Lung (tissue), 11 donors: ENCODE measurements at regions not wholly inside any gene's neighbourhood (a gene's known extent, or its start where the extent isn't known, plus 50 kb on each side); places are given as distances from the start of the nearest gene placed in this dataset.

Source experiments
- ATAC-seq: fragments of 200-7000 bp; cut with Tn5 transposase; one replicate; pipeline ENCODE4 v1.9.1; 2020; ENCODE audit warnings: moderate number of reproducible peaks; ENCODE audit not compliant: insufficient read depth, low FRiP score
- DNase-seq, 3 donors: peaks; one replicate each; pipeline ENCODE4 v3.0.0-alpha.2; 2013 to 2017
- H3K27ac ChIP-seq, 2 donors: one replicate each; pipeline ENCODE4 v1.5.1; 2013; ENCODE audit warnings: mild to moderate bottlenecking in 2 of 2, moderate library complexity in 2 of 2, control low read depth in 1 of 2, inconsistent platforms in 1 of 2, low read depth in 1 of 2, low read length in 1 of 2
- H3K27me3 ChIP-seq, 3 donors: one replicate each; pipeline ENCODE4 v1.5.1; 2013; ENCODE audit warnings: low read length in 2 of 3; ENCODE audit not compliant: control insufficient read depth in 3 of 3, insufficient read depth in 3 of 3
- H3K36me3 ChIP-seq, 4 donors: one replicate each; pipeline ENCODE4 v1.5.1; 2013; ENCODE audit warnings: low read length in 4 of 4, mild to moderate bottlenecking in 1 of 4, moderate library complexity in 1 of 4; ENCODE audit not compliant: control insufficient read depth in 4 of 4, insufficient read depth in 4 of 4
- H3K4me1 ChIP-seq, 5 donors: one replicate each; pipeline ENCODE4 v1.5.1; 2013; ENCODE audit warnings: low read length in 5 of 5, mild to moderate bottlenecking in 2 of 5, moderate library complexity in 1 of 5; ENCODE audit not compliant: control insufficient read depth in 5 of 5, insufficient read depth in 5 of 5
- H3K4me3 ChIP-seq: one replicate; pipeline ENCODE4 v1.5.1; 2013; ENCODE audit warnings: mild to moderate bottlenecking, control low read depth, moderate library complexity
- H3K9ac ChIP-seq, 2 donors: one replicate each; pipeline ENCODE4 v1.5.1; 2013; ENCODE audit warnings: low read length in 2 of 2, control low read depth in 1 of 2; ENCODE audit not compliant: insufficient read depth in 1 of 2
- H3K9me3 ChIP-seq, 4 donors: one replicate each; pipeline ENCODE4 v1.5.1; 2013; ENCODE audit warnings: low read length in 3 of 4, mild to moderate bottlenecking in 1 of 4, moderate library complexity in 1 of 4; ENCODE audit not compliant: control insufficient read depth in 4 of 4, insufficient read depth in 3 of 4
- CTCF ChIP-seq: IDR thresholded peaks from 2 replicates; pipeline ENCODE4 v1.5.1; 2012; ENCODE audit warnings: mild to moderate bottlenecking; ENCODE audit errors: control extremely low read depth, extremely low read depth
- WGBS, 2 donors: extraction: QIAGEN DNeasy Blood & Tissue Kit; methylation state at CpG; one replicate each; pipeline ENCODE4 v1.1.7; 2013; 5-methylcytosine and 5-hydroxymethylcytosine counted together
- donor health status: control.
- donor health status: control.
- donor health status: Bipolar disorder and iron deficiency.
- donor health status: healthy.
- donor health status: DM: yes; HTN: yes; CAD: no.

GRCh38 chr11:44493930-44494329 lies 71.5 kb upstream of the CD82 start:
- WGBS, 2 donors, result 90 to 96% methylated on average over 1 of the region's 1 CpG
- Histone ChIP-seq H3K4me1 (peaks cover 0 to 14% (median 0%) of the 10 kb centered on the region in 5 donors), H3K9ac (no peak overlapping the region), H3K9me3 (peaks cover 0 to 4% (median 0%) of the 10 kb centered on the region in 4 donors), H3K27me3 (no peaks in the 10 kb centered on the region), H3K4me3 (no peak overlapping the region), H3K36me3 (no peaks in the 10 kb centered on the region), H3K27ac (no peak overlapping the region)
- DNase-seq, result no peak
- no peak for TF ChIP-seq CTCF
- no peak for ATAC-seq

GRCh38 chr11:44494785-44495184 lies 70.7 kb upstream of the CD82 start:
- Histone ChIP-seq H3K27ac (no peak overlapping the region), H3K4me3 (no peak overlapping the region), H3K27me3 (no peaks in the 10 kb centered on the region), H3K9ac (no peak overlapping the region), H3K4me1 (peaks cover 0 to 14% (median 0%) of the 10 kb centered on the region in 5 donors), H3K36me3 (no peaks in the 10 kb centered on the region), H3K9me3 (peaks cover 0 to 4% (median 0%) of the 10 kb centered on the region in 4 donors)
- no peak for ATAC-seq
- 84% methylated on average over 2 of the region's 2 CpGs for WGBS, 2 donors
- TF ChIP-seq CTCF, result no peak
- no peak for DNase-seq

- ATAC-seq (no peak), DNase-seq (no peak)
- Histone ChIP-seq H3K36me3 (no peaks in the 10 kb centered on the region), H3K4me3 (no peak overlapping the region), H3K27me3 (no peaks in the 10 kb centered on the region), H3K9me3 (peaks cover 0 to 4% (median 0%) of the 10 kb centered on the region in 4 donors), H3K9ac (no peak overlapping the region), H3K27ac (no peak overlapping the region), H3K4me1 (peaks cover 0 to 14% (median 0%) of the 10 kb centered on the region in 5 donors)
- 87 to 95% methylated on average over 3 of the region's 3 CpGs for WGBS, 2 donors
- no peak for TF ChIP-seq CTCF
Observed at GRCh38 chr11:44496391-44496790, 69.1 kb upstream of the CD82 start.
